HepG2 (cell line): ENCODE measurements at regions not wholly inside any gene's neighbourhood (a gene's known extent, or its start where the extent isn't known, plus 50 kb on each side); places are given as distances from the start of the nearest gene placed in this dataset.

ENCODE experiments used
- GPN1 ChIP-seq: sonication (generic); formaldehyde crosslinking; IDR thresholded peaks from 2 replicates; pipeline ENCODE4 v1.5.1; 2020; ENCODE audit warnings: missing genetic modification reagents, borderline replicate concordance
- MAFK ChIP-seq, 2 experiments: IDR thresholded peaks in 1 of 2; conservative IDR thresholded peaks in 1 of 2; 2 replicates each; pipeline ENCODE4 v1.6.1; 2011; ENCODE audit warnings: improper control_type of control experiment in 2 of 2, low read length in 2 of 2
- ZFP36 ChIP-seq: fragments of 150-350 bp; IDR thresholded peaks from 2 replicates; pipeline ENCODE4 v1.6.1; 2018; ENCODE audit warnings: borderline replicate concordance, low read length, low read depth; ENCODE audit not compliant: partially characterized antibody
- ZNF292 ChIP-seq: sonication (generic); formaldehyde crosslinking; IDR thresholded peaks from 2 replicates; pipeline ENCODE4 v1.8.1; 2022; ENCODE audit warnings: mild to moderate bottlenecking, low read depth, missing genetic modification reagents, borderline replicate concordance

- TF ChIP-seq GPN1 (CRISPR knock-in tag), result no peak
- TF ChIP-seq ZNF292 (CRISPR knock-in tag), result no peak
- no peak for TF ChIP-seq MAFK (conservative IDR thresholded peaks at IDR 0.05 in 1 of 2, IDR thresholded peaks at IDR 0.05 in 1 of 2; ENCODE audit: low read length in 2 of 2)
- no peak for TF ChIP-seq ZFP36
These were observed 253.8 kb downstream of the KLF12 start for GRCh38 chr13:73880365-73880764.
